ENCODE measurements at regions not wholly inside any gene's neighbourhood (a gene's known extent, or its start where the extent isn't known, plus 50 kb on each side); places are given as distances from the start of the nearest gene placed in this dataset.
"Not testable (repeated sequence)": the region's sequence is repeated elsewhere in the genome, so short reads cannot be mapped to it uniquely, and the experiment has no call there.

DNA sequence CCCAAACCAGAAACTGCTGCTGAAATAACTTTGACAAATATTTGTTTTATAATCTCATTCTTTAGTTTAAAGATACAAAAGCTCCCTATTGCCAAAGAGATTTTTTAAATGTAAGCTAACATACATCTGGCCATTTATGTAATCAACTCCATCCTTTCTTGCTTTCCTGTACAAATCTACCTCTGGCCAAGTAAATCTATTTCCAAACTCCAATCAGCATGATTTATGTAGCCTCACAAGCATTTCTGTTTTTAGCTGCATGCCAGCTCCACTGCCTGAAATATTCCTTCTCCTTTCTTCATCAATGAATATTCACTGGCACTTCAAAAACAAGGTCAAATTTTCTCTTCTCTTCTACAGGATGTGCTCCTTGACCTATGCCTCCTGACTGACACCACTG lies 80.0 kb downstream of the SHOX2 start:
- DNase-seq, result peak; percentile 54

DNA sequence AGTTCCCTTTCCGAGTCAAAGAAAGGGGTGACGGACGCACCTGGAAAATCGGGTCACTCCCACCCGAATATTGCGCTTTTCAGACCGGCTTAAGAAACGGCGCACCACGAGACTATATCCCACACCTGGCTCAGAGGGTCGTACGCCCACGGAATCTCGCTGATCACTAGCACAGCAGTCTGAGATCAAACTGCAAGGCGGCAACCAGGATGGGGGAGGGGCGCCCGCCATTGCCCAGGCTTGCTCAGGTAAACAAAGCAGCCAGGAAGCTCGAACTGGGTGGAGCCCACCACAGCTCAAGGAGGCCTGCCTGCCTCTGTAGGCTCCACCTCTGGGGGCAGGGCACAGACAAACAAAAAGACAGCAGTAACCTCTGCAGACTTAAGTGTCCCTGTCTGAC lies 86.3 kb downstream of the SHOX2 start:
- not testable (repeated sequence) for DNase-seq

DNA sequence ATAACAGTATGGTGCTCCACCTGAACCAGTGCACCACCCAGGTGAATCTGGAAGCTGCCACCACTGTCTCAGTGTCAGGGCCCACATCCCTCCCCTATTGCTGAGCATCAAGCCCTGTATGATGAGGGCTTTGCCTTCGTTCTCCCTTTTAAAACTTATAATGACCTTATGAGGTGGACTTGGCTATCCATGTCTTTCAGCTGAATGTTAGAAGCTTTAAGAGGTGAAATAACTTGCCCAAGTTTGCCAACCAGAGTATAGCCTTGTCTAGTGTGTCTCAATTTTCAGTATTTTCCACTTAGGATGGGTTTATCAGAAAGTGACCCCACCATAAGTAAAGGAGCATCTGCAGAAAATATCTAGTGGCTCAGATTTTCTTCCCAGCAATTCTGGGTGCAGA lies 87.8 kb downstream of the SHOX2 start:
- no peak for DNase-seq

DNA sequence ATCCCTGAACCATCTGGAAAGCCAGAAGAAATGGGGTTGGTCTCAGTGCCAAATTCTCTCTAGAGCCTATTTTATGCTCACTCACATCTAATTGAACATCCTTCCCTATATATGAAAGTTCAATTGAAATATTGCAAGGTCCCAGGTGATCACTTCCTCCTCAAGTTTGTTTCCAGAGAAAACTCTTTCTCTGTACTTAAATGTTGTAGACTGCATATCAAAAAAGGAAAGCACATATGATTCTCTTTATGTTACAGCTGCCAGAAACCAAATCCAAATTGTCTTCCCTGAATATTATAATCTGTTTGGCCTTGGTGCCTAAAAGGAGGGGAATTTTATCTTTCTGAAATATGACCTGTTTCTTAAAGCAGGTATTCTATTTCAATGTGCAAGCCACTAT lies 93.3 kb downstream of the SHOX2 start:
- peak; percentile 7 for DNase-seq

DNA sequence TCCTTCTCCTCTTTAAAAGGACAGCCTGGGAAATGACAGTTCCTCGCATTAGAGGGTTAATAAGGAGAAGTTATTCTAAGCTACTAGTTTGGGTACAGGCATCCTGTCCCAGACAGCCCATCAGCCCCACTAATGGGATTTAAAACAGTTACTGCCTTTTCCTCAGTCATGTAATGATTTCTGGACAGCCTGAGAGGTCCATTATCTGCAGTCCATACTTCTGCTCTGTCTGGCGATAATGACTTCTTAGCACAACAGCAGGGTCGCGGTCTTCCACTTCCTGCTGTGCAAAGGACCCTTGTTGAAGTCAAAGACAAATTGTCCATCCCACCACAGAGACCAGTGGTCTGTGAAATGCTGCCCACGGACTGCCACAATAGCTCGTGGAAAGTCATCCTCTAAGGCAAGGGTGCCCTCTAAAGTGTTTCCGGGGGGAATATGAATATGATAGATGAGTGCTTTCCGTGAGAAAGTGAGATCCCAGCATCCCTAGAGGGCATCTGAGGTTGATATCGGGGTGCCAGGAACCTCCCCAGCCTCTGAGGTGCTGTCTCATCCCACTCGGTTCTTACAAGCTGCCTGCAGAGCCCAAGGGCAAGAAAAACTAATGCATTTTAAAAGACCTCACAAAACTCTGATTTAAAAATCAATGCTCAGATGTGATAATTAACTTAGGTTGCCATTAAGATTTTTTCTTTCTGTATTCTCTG lies 100.7 kb downstream of the SHOX2 start:
- DNase-seq, result no peak

DNA sequence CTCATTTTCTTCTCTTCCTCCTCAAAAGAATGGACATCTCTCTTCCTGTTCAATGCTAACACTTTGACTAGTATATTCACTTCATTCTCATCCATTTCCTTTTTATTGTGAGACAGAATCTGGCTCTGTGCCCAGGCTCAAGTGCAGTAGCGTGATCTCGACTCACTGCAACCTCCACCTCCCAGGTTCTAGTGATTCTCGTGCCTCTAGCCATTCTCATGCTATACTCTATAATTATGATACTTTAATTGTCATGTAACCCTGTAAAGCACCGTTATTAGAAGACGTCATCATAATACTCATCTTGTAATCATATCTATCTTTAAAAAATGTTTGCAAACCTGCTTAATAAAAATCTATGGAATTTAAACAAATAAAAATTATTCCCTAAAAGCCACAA lies 107.0 kb downstream of the SHOX2 start:
- DNase-seq, result no peak

DNA sequence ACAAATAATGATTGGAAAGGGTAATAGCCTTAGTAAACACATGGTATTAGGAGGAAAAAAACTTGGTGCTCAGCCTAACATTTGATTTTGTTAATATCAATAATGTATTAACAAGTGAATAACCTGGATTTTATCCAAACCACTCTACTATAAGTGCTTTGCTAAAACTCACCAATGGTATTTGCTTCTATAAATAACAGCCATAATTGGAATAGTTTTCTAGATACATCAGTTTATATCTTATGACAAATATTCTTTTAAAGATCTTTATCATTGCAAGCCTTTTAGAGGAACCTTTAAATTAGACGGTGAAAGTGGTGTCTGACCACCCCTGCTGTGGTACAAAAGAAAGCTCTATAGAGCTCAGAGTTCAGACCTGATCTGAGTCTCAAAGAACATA lies 123.9 kb downstream of the SHOX2 start:
- no peak for DNase-seq

DNA sequence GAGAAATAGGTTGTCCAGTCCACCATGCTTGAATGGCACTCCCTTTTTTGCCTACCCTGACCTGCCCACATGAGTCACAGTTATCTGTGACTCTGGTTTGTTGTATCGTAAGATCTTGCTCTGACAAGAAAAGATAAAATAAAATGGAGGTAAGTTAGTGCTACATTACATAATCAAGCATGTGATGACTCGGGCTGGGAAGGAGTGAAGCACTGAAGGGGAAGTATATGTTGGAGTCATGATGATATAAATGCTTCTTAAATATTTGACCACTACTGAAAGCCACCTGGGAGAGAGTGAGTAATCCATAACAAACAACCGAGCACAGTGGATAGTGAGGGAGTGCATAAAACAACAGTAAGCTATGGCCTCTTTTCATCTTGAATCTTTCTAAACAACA lies 124.4 kb downstream of the SHOX2 start:
- no peak for DNase-seq

DNA sequence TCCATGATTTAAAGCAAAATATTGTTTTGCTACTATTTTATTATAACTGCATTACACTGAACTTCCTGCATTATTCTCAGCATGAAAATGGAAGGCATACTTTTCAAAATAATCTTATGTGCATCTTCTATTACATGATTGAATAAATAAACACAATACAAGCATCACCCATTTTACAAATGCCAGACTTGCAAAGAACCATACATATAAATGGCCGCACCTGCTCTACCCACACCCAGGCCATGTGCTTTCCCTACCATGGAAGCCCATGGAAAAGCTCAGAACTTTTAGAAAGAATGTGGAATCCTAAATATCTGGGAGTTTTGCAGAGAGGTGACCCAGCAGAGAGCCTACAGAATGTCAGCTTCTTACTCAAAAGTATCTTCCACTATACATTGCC lies 127.2 kb downstream of the SHOX2 start:
- DNase-seq, result no peak

DNA sequence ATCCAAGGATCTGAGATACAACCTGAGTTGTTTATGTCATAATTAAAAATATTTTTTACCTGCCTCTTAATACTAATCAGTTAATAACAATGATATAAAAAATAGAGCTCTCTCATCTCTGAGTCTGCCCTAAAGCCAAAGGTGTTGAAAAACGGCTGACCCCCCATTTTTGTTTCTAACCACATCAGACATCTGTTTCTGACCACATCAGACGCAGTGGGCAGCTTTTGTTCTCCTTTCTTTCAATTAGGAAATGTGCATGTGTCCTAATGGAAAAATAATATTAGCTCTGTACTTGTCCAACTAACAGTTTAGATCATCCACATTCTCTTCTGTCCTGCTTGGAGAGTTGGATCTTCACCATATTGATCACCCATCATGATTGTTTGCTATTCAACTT lies 144.6 kb downstream of the SHOX2 start:
- no peak for DNase-seq

DNA sequence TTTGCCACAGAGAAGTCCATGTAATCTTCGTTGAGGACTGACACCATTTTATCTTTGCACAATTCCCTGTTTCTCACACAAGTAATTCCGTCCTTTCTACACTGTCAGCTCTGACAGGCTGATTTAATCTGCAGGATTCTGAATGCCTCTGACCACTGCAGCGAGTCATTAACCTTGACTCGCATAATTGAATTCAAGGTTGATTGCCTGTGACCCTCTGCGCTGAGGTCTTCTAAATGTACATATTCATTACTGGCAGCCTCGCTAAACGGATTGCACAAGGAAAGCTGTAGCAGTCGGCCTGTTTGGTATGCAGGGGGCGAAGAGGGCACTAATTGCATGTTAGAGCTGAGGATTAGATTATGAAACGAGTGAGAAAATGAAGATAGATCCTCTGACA lies 147.8 kb downstream of the SHOX2 start:
- DNase-seq, result no peak

DNA sequence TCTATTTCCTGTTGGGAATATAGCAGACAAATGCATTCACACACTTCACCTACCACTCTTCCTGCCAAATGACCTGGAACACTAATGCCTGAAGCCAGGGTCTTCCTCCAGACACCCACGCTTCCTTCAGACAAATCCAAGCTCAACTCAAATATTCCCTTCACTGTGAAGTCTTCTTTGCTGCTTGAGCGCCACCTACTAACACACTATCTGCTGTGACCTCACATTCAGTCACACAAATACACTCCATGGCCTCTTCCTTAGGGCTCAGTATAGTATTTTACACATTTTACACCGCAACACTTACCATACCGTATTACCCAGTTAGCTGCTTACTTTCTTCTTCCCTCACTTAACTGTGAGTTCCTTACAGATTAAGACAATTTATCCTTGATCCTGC lies 149.4 kb downstream of the SHOX2 start:
- DNase-seq, result no peak

DNA sequence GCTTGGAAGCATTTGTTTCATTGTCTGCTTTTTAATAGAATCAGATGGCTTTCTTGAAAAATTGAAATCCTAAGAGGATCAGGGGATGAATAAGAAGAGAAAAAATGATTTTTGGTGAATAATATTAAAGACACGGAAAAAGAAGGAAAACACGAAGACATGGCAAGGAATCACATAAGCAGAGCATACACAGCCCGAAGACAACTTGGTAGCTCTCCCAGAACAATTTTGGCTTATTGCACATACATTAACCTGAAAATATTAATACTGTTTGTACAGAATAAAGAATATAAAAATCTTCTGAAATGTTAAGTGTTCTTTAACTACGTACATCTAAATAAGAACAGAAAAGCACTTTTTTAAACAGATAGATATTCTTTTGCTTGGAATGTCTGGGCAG lies 150.0 kb downstream of the SHOX2 start:
- DNase-seq, result no peak

DNA sequence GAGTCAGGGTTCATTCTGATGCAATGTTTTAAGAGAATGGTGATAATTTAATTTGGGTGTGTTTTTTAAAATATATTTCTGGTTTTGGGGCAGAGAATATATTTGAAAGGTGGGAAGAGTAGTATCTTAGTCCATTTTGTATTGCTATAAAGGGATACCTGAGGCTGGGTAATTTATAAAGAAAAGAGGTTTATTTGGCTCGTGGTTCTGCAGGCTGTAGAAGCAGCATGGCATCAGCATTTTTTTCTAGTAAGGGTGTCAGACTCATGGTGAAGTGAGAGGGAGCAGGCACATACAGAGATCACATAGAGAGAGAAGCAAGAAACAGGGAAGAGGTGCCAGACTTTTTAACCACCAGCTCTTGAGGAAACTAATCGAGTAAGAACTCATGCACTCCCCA lies 152.7 kb downstream of the SHOX2 start:
- no peak for DNase-seq

DNA sequence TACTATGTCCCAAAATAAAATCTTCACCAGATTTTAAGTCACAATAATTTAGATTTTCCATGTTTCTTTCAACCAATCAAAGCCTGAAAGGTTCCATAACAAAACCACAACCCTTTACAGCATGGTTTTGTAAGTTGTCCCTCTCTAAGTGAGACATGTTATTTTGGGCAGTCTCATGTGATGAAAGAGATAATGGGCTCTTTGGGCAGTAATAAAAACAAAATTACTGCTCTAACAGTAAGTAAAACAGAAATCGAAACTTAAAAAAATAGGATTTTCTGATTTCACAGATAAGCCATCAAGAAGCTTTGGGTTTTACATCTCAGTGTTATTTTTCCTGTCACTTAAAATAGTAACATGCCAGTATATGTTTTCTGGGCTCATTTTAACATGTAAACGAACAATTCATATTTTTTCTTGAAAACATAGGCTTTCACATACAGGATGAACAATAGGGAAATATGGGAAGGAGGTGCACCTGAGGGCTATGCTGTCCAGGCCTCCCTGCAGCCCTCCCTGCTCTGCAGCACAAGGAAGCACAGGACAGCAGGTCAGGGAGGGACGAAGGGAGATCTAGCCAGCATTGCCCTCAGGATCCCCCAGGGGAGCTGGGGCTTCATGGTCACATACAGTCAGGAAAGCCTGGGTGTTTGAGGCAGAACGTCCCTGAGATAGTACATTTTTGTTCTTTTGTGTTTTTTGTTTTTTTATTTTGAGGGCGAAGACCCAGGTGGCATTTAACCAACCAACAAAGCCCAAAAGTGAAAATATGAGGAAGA lies 157.4 kb downstream of the SHOX2 start:
- no peak for DNase-seq

DNA sequence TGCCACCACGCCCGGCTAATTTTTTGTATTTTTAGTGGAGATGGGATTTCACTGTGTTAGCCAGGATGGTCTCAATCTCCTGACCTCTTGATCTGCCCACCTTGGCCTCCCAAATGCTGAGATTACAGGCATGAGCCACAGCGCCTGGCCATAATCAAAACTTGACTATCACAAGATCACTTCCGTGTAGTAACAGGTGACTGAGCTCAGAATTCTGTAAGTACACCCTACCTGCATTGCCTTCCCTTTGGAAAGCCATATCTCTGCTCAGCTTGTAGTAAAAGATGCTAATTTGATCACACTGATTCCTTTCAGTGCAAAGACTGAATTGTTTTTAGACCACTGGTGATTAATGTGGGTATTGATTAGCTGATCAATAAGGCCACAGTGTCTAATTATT lies 167.1 kb downstream of the SHOX2 start:
- no peak for DNase-seq

DNA sequence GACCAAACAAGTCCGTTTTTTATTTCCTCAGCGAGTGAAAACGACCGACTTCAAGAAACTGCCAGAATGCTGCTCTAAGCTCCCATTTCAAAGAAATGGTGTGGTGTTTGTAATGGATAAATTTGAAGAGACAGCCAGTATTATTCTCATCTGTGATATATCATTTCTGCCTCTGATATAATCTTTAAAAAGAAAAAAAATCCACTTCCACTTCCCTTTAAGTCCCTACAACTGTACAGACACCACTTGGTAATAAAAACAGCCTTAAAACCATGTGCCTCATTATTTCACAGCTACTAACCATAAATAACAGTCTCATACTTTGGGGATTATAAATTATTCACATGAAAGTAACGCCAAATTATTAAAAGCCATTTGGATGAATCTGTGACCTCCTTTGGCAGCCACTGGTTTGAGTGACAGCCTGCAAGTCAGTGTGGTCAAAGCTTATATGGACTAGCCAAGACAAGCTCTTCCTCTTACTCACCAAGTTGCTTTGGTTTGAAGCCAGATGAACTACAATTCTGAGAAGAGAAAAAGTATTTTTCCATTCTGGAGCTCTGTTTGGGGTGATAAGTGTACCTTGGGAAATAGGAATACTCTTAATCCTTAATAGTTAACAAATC lies 168.0 kb downstream of the SHOX2 start:
- peak; percentile 26 for DNase-seq

DNA sequence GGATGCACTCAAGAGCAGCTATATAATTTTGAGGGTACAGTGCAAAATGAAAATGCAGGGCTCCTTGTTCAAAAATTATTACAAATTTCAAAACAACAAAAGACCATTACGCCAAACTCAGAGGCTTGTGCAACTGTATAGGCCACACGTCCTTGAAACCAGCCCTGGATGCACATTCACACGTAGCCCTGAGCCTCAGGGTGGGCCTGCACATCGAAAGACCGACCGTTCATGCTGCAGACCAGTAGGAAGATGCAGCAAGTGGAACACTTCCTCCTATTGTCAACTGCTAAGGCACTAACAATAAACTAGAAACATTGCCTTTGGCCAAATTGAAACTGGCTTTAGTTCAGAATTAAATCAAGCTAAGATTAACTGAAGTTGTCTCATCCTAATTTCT lies 174.7 kb downstream of the SHOX2 start:
- no peak for DNase-seq

DNA sequence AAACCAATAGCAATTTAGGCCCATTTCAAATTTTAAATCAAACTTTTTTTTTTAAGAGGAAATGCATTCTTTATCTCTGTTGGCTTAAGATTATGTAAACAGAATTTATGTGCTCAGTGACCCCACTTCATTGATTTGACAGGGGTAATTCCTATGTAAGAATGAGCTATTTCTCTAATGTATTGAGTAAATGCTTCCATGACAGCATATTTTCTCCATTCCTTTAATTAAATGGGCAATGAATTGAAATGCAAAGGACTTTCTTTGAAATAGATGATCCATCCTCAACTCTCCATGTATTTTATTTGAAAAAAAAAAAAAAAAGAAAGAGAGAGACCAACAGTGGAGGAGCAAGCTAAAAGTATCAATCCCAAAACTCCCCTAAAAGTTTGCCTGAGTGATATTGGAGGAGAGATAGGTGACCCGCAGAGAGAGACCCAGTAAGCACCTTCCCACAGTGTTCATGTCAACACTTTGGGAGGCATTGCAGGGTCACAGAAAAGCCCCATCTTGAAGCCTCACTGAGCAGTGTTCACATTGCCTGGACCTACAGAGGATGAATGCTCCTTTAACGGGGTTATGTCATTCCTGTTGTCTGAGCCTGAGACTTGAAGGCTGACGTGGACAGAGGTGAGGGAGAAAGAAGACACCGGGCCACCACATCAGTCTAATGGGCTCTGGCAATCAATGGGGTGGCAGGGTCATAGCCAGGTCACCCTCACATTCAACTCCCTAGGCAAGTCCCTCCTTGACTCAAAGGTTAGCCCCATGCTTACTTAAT lies 176.0 kb downstream of the SHOX2 start:
- no peak for DNase-seq

DNA sequence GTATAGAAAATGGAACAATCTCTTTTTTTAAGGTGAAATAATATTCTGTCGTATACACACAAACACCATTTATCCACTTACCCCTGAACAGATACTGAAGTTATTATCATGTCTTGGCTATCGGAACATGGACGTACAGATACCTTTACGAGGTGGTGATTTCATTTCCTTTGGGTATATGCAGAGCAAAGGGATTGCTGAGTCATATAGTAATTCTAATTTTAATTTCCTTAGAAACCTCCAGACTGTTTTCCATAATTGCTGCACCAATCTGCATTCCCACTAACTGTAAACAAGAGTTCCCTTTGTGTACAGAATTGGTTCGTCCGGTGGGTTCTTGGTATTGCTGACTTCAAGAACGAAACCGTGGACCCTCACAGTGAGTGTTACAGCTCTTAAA lies 179.4 kb downstream of the SHOX2 start:
- DNase-seq, result no peak

DNA sequence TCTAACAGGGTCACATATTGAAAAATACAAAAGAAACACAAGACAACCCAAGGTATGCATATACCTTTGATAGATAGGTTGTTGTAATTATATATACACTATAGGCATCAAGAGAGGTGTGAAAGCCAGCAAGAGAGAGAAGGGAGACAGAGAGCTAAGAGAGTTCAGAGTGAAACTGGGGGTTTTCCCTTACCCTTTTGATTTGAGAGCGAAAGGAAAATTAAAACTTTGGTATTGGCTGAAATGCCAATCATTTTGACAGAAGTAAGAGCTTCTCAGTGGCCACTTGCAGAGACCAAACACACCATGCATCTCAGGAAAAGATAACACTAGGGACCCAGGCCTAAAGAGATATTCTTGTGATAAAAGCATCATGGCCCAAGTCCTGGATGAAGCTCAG lies 183.6 kb downstream of the SHOX2 start:
- no peak for DNase-seq

DNA sequence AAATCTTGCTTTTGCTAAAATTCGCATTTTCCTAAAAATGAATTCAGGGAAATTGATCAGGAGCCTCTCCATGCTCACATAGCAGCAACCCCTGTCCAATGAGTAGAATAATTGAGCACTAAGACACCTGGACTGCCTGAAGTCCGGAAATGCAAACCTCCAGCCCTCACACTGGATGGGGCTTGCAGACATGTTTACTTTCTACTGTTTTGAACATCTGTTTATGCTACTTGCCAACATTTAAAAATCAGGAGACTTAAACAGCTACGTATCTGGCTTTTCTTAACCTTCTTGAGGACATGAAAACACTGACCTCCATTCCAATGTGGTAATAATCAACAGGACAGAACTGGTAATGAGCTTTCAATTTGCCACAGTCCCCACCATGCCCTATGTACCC lies 184.4 kb downstream of the SHOX2 start:
- peak; percentile 70 for DNase-seq
